HG03378 (cell line): ENCODE measurements at regions not wholly inside any gene's neighbourhood (a gene's known extent, or its start where the extent isn't known, plus 50 kb on each side); places are given as distances from the start of the nearest gene placed in this dataset.
"Not testable (repeated sequence)": the region's sequence is repeated elsewhere in the genome, so short reads cannot be mapped to it uniquely, and the experiment has no call there.

ENCODE experiments used
- ATAC-seq: cut with Tn5 transposase; IDR thresholded peaks from one replicate; pipeline ENCODE4 v1.9.1; 2021; ENCODE audit warnings: mild to moderate bottlenecking, moderate library complexity; ENCODE audit not compliant: unreplicated experiment

- no peak for ATAC-seq
Observed at GRCh38 chr18:34350778-34351177, 126.1 kb upstream of the NOL4 start.

- ATAC-seq: no peak
Observed at GRCh38 chr18:34352385-34353163, 127.9 kb upstream of the NOL4 start.

- ATAC-seq: no peak
Observed at GRCh38 chr18:34354351-34354750, 129.6 kb upstream of the NOL4 start.

GRCh38 chr18:34357944-34358580 lies 133.3 kb upstream of the NOL4 start:
- no peak for ATAC-seq

GRCh38 chr18:34358923-34359322 lies 134.2 kb upstream of the NOL4 start:
- peak; percentile 85 for ATAC-seq

- no peak for ATAC-seq
Observed at GRCh38 chr18:34364699-34365098, 140.0 kb upstream of the NOL4 start.

GRCh38 chr18:34370704-34371395 lies 146.1 kb upstream of the NOL4 start:
- ATAC-seq: no peak

- no peak for ATAC-seq
Observed at GRCh38 chr18:34380326-34380725, 155.6 kb upstream of the NOL4 start.

GRCh38 chr18:34385311-34385710 lies 160.6 kb upstream of the NOL4 start:
- ATAC-seq: no peak

- no peak for ATAC-seq
Observed at GRCh38 chr18:34386803-34387202, 162.1 kb upstream of the NOL4 start.

- no peak for ATAC-seq
Observed at GRCh38 chr18:34397286-34397896, 172.7 kb upstream of the NOL4 start.

GRCh38 chr18:34399892-34400291 lies 175.2 kb upstream of the NOL4 start:
- ATAC-seq: no peak

- no peak for ATAC-seq
Observed at GRCh38 chr18:34400834-34401233, 176.1 kb upstream of the NOL4 start.

GRCh38 chr18:34401775-34402174 lies 177.1 kb upstream of the NOL4 start:
- no peak for ATAC-seq

- not testable (repeated sequence) for ATAC-seq
Observed at GRCh38 chr18:34407471-34407870, 182.8 kb upstream of the NOL4 start.

GRCh38 chr18:34411952-34412351 lies 187.2 kb upstream of the NOL4 start:
- no peak for ATAC-seq

- no peak for ATAC-seq
Observed at GRCh38 chr18:34431042-34431441, 206.3 kb upstream of the NOL4 start.

- ATAC-seq: no peak
Observed at GRCh38 chr18:34444622-34445021, 219.9 kb upstream of the NOL4 start.

GRCh38 chr18:34448662-34449061 lies 223.9 kb upstream of the NOL4 start:
- no peak for ATAC-seq

GRCh38 chr18:34457761-34458160 lies 233.0 kb upstream of the NOL4 start:
- no peak for ATAC-seq

- ATAC-seq: no peak
Observed at GRCh38 chr18:34458410-34458977, 233.8 kb upstream of the NOL4 start.
